IMR-90 (cell line): ENCODE measurements at regions not wholly inside any gene's neighbourhood (a gene's known extent, or its start where the extent isn't known, plus 50 kb on each side); places are given as distances from the start of the nearest gene placed in this dataset.

Experiments
- ATAC-seq: fragments of 200-7000 bp; cut with Tn5 transposase; 2 replicates; pipeline ENCODE4 v1.9.1; 2020; ENCODE audit warnings: low read depth, mild to moderate bottlenecking, moderate library complexity
- BruUV-seq: library from RNA; stranded (reverse); fragments of 400-500 nt; replicated peaks from 2 replicates; lab custom pipeline; 2021; lab: Mats Ljungman, UMichigan
- CTCF ChIA-PET: fragments of 300-600 bp; formaldehyde crosslinking; extraction: SDS; loops from one replicate; lab custom pipeline; 2021; ENCODE audit warnings: antibody characterized with exemption; lab: Yijun Ruan, JAX
- POLR2A ChIA-PET: fragments of 300-600 bp; sonication (Branson Sonifier 250); formaldehyde crosslinking; loops from one replicate; lab custom pipeline; 2022; ENCODE audit warnings: antibody characterized with exemption; ENCODE audit not compliant: unreplicated experiment; lab: Charles Lee
- DNase-seq: peaks from one replicate; pipeline ENCODE4 v3.0.0; 2013
- H2AFZ ChIP-seq: replicated peaks from 2 replicates; pipeline ENCODE3; 2013; ENCODE audit warnings: low read length, mild to moderate bottlenecking; ENCODE audit not compliant: poor library complexity
- H2AK5ac ChIP-seq: 2 replicates; pipeline ENCODE4 v1.6.1; 2013; ENCODE audit warnings: low read depth, low read length, inconsistent platforms
- H2AK9ac ChIP-seq: replicated peaks from 2 replicates; pipeline ENCODE3; 2013; ENCODE audit warnings: mild to moderate bottlenecking, low read depth, low read length, moderate library complexity; ENCODE audit not compliant: poor library complexity
- H2BK120ac ChIP-seq: 2 replicates; pipeline ENCODE4 v1.6.1; 2013; ENCODE audit warnings: low read depth, low read length, inconsistent platforms
- H2BK15ac ChIP-seq: 3 replicates; pipeline ENCODE4 v1.6.1; 2013; ENCODE audit warnings: low read depth, low read length, inconsistent platforms
- H2BK20ac ChIP-seq: 2 replicates; pipeline ENCODE4 v1.6.1; 2013; ENCODE audit warnings: low read depth, mild to moderate bottlenecking, inconsistent platforms, low read length, moderate library complexity
- H2BK5ac ChIP-seq: 2 replicates; pipeline ENCODE4 v1.6.1; 2013; ENCODE audit warnings: mild to moderate bottlenecking, low read depth, low read length, inconsistent platforms; ENCODE audit not compliant: poor library complexity, severe bottlenecking
- H3K14ac ChIP-seq: replicated peaks from 2 replicates; pipeline ENCODE4 v1.6.1; 2013; ENCODE audit warnings: low read depth, low read length, inconsistent platforms
- H3K18ac ChIP-seq: 2 replicates; pipeline ENCODE4 v1.6.1; 2013; ENCODE audit warnings: low read depth, low read length, control low read depth
- H3K23ac ChIP-seq: 2 replicates; pipeline ENCODE4 v1.6.1; 2013; ENCODE audit warnings: low read depth, low read length, inconsistent platforms
- H3K27ac ChIP-seq: 2 replicates; pipeline ENCODE4 v1.5.1; 2013; ENCODE audit warnings: mild to moderate bottlenecking, control low read depth, low read length; ENCODE audit not compliant: insufficient read depth
- H3K27me3 ChIP-seq: 2 replicates; pipeline ENCODE4 v1.6.1; 2013; ENCODE audit warnings: low read length; ENCODE audit not compliant: control insufficient read depth, insufficient read depth
- H3K36me3 ChIP-seq: 2 replicates; pipeline ENCODE4 v1.6.1; 2013; ENCODE audit warnings: low read length, mixed read lengths; ENCODE audit not compliant: control insufficient read depth, insufficient read depth
- H3K4ac ChIP-seq: 2 replicates; pipeline ENCODE4 v1.6.1; 2013; ENCODE audit warnings: low read depth, low read length, inconsistent platforms
- H3K4me1 ChIP-seq: 2 replicates; pipeline ENCODE4 v1.6.1; 2013; ENCODE audit warnings: low read length, mixed read lengths; ENCODE audit not compliant: control insufficient read depth, insufficient read depth
- H3K4me2 ChIP-seq: 2 replicates; pipeline ENCODE4 v1.6.1; 2013; ENCODE audit warnings: low read depth, mild to moderate bottlenecking, control low read depth, low read length, moderate library complexity
- H3K4me3 ChIP-seq: 2 replicates; pipeline ENCODE4 v1.5.1; 2013; ENCODE audit warnings: low read depth, mild to moderate bottlenecking, control low read depth, low read length, moderate library complexity; ENCODE audit not compliant: insufficient read depth
- H3K56ac ChIP-seq: 2 replicates; pipeline ENCODE4 v1.6.1; 2013; ENCODE audit warnings: low read length, inconsistent platforms; ENCODE audit not compliant: insufficient read depth; ENCODE audit errors: extremely low read depth
- H3K79me1 ChIP-seq, 2 experiments: 2 replicates each; pipeline ENCODE4 v1.6.1; 2013; ENCODE audit warnings: low read length in 2 of 2, inconsistent platforms in 1 of 2, low read depth in 1 of 2
- H3K9ac ChIP-seq: 2 replicates; pipeline ENCODE4 v1.6.1; 2013; ENCODE audit warnings: low read depth, low read length, control low read depth
- H3K9me1 ChIP-seq: 2 replicates; pipeline ENCODE4 v1.6.1; 2013; ENCODE audit warnings: low read length, inconsistent platforms; ENCODE audit not compliant: insufficient read depth
- H3K9me3 ChIP-seq: 2 replicates; pipeline ENCODE4 v1.6.1; 2013; ENCODE audit warnings: low read length; ENCODE audit not compliant: control insufficient read depth, insufficient read depth
- H4K20me1 ChIP-seq: 2 replicates; pipeline ENCODE4 v1.6.1; 2013; ENCODE audit warnings: low read length, inconsistent platforms; ENCODE audit not compliant: insufficient read depth
- H4K5ac ChIP-seq: 2 replicates; pipeline ENCODE4 v1.6.1; 2013; ENCODE audit warnings: mild to moderate bottlenecking, low read depth, low read length, control low read depth
- H4K8ac ChIP-seq, 2 experiments: 2 replicates each; pipeline ENCODE4 v1.6.1; 2013; ENCODE audit warnings: low read depth in 2 of 2, low read length in 2 of 2, control low read depth in 1 of 2, inconsistent platforms in 1 of 2
- H4K91ac ChIP-seq: 2 replicates; pipeline ENCODE4 v1.6.1; 2013; ENCODE audit warnings: low read depth, low read length, inconsistent platforms; ENCODE audit not compliant: insufficient read depth
- BHLHE40 ChIP-seq: fragments of 150-350 bp; IDR thresholded peaks from 2 replicates; pipeline ENCODE4 v1.6.1; 2016; ENCODE audit warnings: mild to moderate bottlenecking, low read depth, low read length
- CEBPB ChIP-seq: IDR thresholded peaks from 2 replicates; pipeline ENCODE4 v1.6.1; 2012; ENCODE audit warnings: low read depth, low read length, improper control_type of control experiment
- CHD1 ChIP-seq: IDR thresholded peaks from 2 replicates; pipeline ENCODE4 v1.6.1; 2012; ENCODE audit warnings: low read depth, low read length, improper control_type of control experiment
- FOS ChIP-seq: fragments of 150-350 bp; IDR thresholded peaks from 2 replicates; pipeline ENCODE4 v1.6.1; 2016; ENCODE audit warnings: low read depth, low read length
- MAZ ChIP-seq: IDR thresholded peaks from 2 replicates; pipeline ENCODE4 v1.6.1; 2012; ENCODE audit warnings: low read depth, mild to moderate bottlenecking, low read length, improper control_type of control experiment, moderate library complexity, borderline replicate concordance
- MXI1 ChIP-seq: IDR thresholded peaks from 2 replicates; pipeline ENCODE4 v1.6.1; 2012; ENCODE audit warnings: low read depth, mild to moderate bottlenecking, low read length, moderate library complexity, borderline replicate concordance
- NFE2L2 ChIP-seq: fragments of 150-350 bp; IDR thresholded peaks from 2 replicates; pipeline ENCODE4 v1.6.1; 2016; ENCODE audit warnings: low read depth, mild to moderate bottlenecking, low read length
- POLR2A ChIP-seq: IDR thresholded peaks from 2 replicates; pipeline ENCODE4 v1.6.1; 2012; ENCODE audit warnings: mild to moderate bottlenecking, low read depth, low read length
- RAD21 ChIP-seq: IDR thresholded peaks from 2 replicates; pipeline ENCODE4 v1.6.1; 2012; ENCODE audit warnings: low read length, improper control_type of control experiment
- RCOR1 ChIP-seq: IDR thresholded peaks from 2 replicates; pipeline ENCODE4 v1.6.1; 2012; ENCODE audit warnings: mild to moderate bottlenecking, low read length, improper control_type of control experiment; ENCODE audit not compliant: insufficient replicate concordance
- RFX5 ChIP-seq: IDR thresholded peaks from 2 replicates; pipeline ENCODE4 v1.8.0; 2012; ENCODE audit warnings: low read depth, mild to moderate bottlenecking, low read length, moderate library complexity
- SMC3 ChIP-seq: fragments of 150-350 bp; IDR thresholded peaks from 2 replicates; pipeline ENCODE4 v1.6.1; 2016; ENCODE audit warnings: low read depth, mild to moderate bottlenecking, antibody characterized with exemption, low read length, moderate library complexity
- WGBS, 2 experiments: methylation state at CpG; one replicate each; pipeline versions ENCODE4 v1.1.5 to v1.1.7; 2013; ENCODE audit warnings: missing lambda C conversion rate in 2 of 2; ENCODE audit not compliant: insufficient read length in 1 of 2; ENCODE audit errors: extremely low coverage in 2 of 2; 5-methylcytosine and 5-hydroxymethylcytosine counted together
- dilution Hi-C: fragments of 300-500 bp; cut with HindIII; formaldehyde crosslinking; loops from one replicate; pipeline ENCODE4 v1.14.3; 2018; ENCODE audit warnings: low sequenced_read_pairs; ENCODE audit not compliant: unreplicated experiment
- in situ Hi-C: fragments of 300-500 bp; cut with MboI; formaldehyde crosslinking; loops from 3 replicates; pipeline ENCODE4 v1.14.3; 2019; ENCODE audit warnings: low sequenced_read_pairs, inconsistent platforms, mixed read lengths
- intact Hi-C: fragments of 100-400 bp; cut with micrococcal nuclease; formaldehyde crosslinking; loops from 2 replicates; pipeline ENCODE4 v1.10.0; 2022
- TF ChIP-seq, protein P1 (sequence below): fragments of 150-350 bp; IDR thresholded peaks from 2 replicates; pipeline ENCODE4 v1.6.1; 2016; ENCODE audit warnings: low read depth, mild to moderate bottlenecking, low read length, moderate library complexity, borderline replicate concordance
- TF ChIP-seq, protein P2 (sequence below): fragments of 150-350 bp; IDR thresholded peaks from 2 replicates; pipeline ENCODE4 v1.6.1; 2017; ENCODE audit warnings: mild to moderate bottlenecking, antibody characterized with exemption, low read length, low read depth
- TF ChIP-seq, protein P3 (sequence below): conservative IDR thresholded peaks from 2 replicates; pipeline ENCODE4 v1.5.1; 2012; ENCODE audit warnings: mild to moderate bottlenecking, low read depth, low read length, improper control_type of control experiment

DNA sequence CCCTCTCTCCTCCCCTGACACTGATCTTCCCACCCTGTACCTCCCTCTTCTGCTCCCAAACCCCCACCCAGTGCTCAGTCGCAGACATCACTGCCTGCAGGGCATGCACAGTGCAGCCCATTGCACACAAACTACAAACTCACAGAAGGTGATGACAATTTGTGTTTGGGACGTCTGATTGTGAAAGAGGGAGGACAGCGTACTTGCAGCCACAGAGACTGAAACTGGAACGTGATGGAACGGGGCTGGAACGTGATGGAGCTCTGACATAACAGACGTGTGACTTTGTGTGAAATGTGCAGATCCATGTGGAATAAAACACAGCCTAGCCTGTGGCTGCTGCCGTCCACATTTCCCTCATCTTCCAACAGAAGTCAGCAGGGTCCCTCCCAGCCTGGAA is 57.3 kb upstream of the CEACAM8 start:
- TF ChIP-seq POLR2A, result no peak
- TF ChIP-seq SMC3, result no peak
- TF ChIP-seq CEBPB, result no peak
- TF ChIP-seq NFE2L2, result no peak
- TF ChIP-seq MAZ, result no peak
- no peak for TF ChIP-seq FOS
- TF ChIP-seq RFX5, result no peak
- TF ChIP-seq, protein P1, sequence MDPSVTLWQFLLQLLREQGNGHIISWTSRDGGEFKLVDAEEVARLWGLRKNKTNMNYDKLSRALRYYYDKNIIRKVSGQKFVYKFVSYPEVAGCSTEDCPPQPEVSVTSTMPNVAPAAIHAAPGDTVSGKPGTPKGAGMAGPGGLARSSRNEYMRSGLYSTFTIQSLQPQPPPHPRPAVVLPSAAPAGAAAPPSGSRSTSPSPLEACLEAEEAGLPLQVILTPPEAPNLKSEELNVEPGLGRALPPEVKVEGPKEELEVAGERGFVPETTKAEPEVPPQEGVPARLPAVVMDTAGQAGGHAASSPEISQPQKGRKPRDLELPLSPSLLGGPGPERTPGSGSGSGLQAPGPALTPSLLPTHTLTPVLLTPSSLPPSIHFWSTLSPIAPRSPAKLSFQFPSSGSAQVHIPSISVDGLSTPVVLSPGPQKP, result no peak
- no peak for TF ChIP-seq RAD21
- TF ChIP-seq CHD1, result no peak
- TF ChIP-seq BHLHE40, result no peak
- no peak for TF ChIP-seq RCOR1
- TF ChIP-seq, protein P2, sequence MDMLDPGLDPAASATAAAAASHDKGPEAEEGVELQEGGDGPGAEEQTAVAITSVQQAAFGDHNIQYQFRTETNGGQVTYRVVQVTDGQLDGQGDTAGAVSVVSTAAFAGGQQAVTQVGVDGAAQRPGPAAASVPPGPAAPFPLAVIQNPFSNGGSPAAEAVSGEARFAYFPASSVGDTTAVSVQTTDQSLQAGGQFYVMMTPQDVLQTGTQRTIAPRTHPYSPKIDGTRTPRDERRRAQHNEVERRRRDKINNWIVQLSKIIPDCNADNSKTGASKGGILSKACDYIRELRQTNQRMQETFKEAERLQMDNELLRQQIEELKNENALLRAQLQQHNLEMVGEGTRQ, result no peak
- TF ChIP-seq MXI1, result no peak
- TF ChIP-seq, protein P3, sequence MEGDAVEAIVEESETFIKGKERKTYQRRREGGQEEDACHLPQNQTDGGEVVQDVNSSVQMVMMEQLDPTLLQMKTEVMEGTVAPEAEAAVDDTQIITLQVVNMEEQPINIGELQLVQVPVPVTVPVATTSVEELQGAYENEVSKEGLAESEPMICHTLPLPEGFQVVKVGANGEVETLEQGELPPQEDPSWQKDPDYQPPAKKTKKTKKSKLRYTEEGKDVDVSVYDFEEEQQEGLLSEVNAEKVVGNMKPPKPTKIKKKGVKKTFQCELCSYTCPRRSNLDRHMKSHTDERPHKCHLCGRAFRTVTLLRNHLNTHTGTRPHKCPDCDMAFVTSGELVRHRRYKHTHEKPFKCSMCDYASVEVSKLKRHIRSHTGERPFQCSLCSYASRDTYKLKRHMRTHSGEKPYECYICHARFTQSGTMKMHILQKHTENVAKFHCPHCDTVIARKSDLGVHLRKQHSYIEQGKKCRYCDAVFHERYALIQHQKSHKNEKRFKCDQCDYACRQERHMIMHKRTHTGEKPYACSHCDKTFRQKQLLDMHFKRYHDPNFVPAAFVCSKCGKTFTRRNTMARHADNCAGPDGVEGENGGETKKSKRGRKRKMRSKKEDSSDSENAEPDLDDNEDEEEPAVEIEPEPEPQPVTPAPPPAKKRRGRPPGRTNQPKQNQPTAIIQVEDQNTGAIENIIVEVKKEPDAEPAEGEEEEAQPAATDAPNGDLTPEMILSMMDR, result no peak
- no peaks in the 10 kb centered on the region for H3K9me1 ChIP-seq
- no peak overlapping the region for H2AK5ac ChIP-seq
- peaks cover 2% of the 10 kb centered on the region; the same call in 1 of the 2 replicates for H3K9me3 ChIP-seq
- H4K20me1 ChIP-seq, result no peaks in the 10 kb centered on the region
- H3K14ac ChIP-seq, result no peak overlapping the region
- H3K4ac ChIP-seq, result no peak overlapping the region
- no peak overlapping the region for H3K4me2 ChIP-seq
- no peak overlapping the region for H2AK9ac ChIP-seq
- H3K23ac ChIP-seq, result no peak overlapping the region
- H3K56ac ChIP-seq, result no peak overlapping the region
- POLR2A ChIA-PET, result no interaction called here
- H4K8ac ChIP-seq, result no peak overlapping the region
- no peak overlapping the region for H3K4me3 ChIP-seq
- in situ Hi-C loops (no loop called here), dilution Hi-C loops (no loop called here), intact Hi-C loops (no loop called here)
- H3K18ac ChIP-seq, result no peak overlapping the region
- CTCF ChIA-PET, result no interaction called here
- H2BK20ac ChIP-seq, result no peak overlapping the region
- no peak overlapping the region for H3K9ac ChIP-seq
- no peak overlapping the region for H4K91ac ChIP-seq
- 33% methylated on average over 1 of the region's 8 CpGs; no CpG with 5 or more reads in 1 of the 2 experiments for WGBS, 2 experiments
- no TSS peak for BruUV-seq
- no peak overlapping the region for H3K27ac ChIP-seq
- H3K36me3 ChIP-seq, result no peaks in the 10 kb centered on the region
- no peak overlapping the region for H2BK5ac ChIP-seq
- no peak overlapping the region for H2BK15ac ChIP-seq
- no peaks in the 10 kb centered on the region for H3K4me1 ChIP-seq
- H3K79me1 ChIP-seq, result no peaks in the 10 kb centered on the region
- no peak overlapping the region for H2AFZ ChIP-seq
- DNase-seq (no peak), ATAC-seq (no peak)
- H4K5ac ChIP-seq, result no peak overlapping the region
- peaks cover 25% of the 10 kb centered on the region for H3K27me3 ChIP-seq
- H2BK120ac ChIP-seq, result no peak overlapping the region
